ENCODE measurements at regions not wholly inside any gene's neighbourhood (a gene's known extent, or its start where the extent isn't known, plus 50 kb on each side); places are given as distances from the start of the nearest gene placed in this dataset.

- H3K27me3 ChIP-seq = no peaks in the 10 kb centered on the region
- peak in 1 of 2 donors; percentile 56 for DNase-seq (ENCODE audit: low spot score in 2 of 2)
Observed at GRCh38 chr12:19726592-19726991, 287.3 kb downstream of the AEBP2 start.

GRCh38 chr12:19737019-19737418 is 297.7 kb downstream of the AEBP2 start:
- no peak overlapping the region for H3K4me3 ChIP-seq
- TF ChIP-seq EP300 (IDR thresholded peaks at IDR 0.05) (no peak), POLR2AphosphoS5 (IDR thresholded peaks at IDR 0.05) (no peak), POLR2A (IDR thresholded peaks at IDR 0.05) (no peak), CTCF (IDR thresholded peaks at IDR 0.05) (no peak)
- DNase-seq (ENCODE audit: low spot score in 2 of 2) = no peak
- H3K4me1 ChIP-seq = no peaks in the 10 kb centered on the region
- no peaks in the 10 kb centered on the region for H3K27me3 ChIP-seq
- no peaks in the 10 kb centered on the region for H3K9me3 ChIP-seq
- no peaks in the 10 kb centered on the region for H3K36me3 ChIP-seq
- H3K27ac ChIP-seq = no peak overlapping the region

More at GRCh38 chr12:19726592-19726991, 287.3 kb downstream of the AEBP2 start:
- Histone ChIP-seq H3K36me3 (no peaks in the 10 kb centered on the region), H3K4me3 (no peak overlapping the region), H3K9me3 (no peaks in the 10 kb centered on the region), H3K27ac (no peak overlapping the region), H3K4me1 (no peaks in the 10 kb centered on the region)
- no peak for TF ChIP-seq CTCF (IDR thresholded peaks at IDR 0.05)
- TF ChIP-seq POLR2A (IDR thresholded peaks at IDR 0.05) = no peak
- no peak for TF ChIP-seq POLR2AphosphoS5 (IDR thresholded peaks at IDR 0.05)
- TF ChIP-seq EP300 (IDR thresholded peaks at IDR 0.05) = no peak
- WGBS = no CpG with 5 or more reads among the region's 6 CpGs

- no peak overlapping the region for H3K27ac ChIP-seq
- no peaks in the 10 kb centered on the region for H3K9me3 ChIP-seq
- no peak for DNase-seq (ENCODE audit: low spot score in 2 of 2)
- TF ChIP-seq POLR2A (IDR thresholded peaks at IDR 0.05) (no peak), CTCF (IDR thresholded peaks at IDR 0.05) (peak in 1 of 2 donors; percentile 32)
- 60% methylated on average over 3 of the region's 3 CpGs for WGBS
- no peaks in the 10 kb centered on the region for H3K36me3 ChIP-seq
- no peaks in the 10 kb centered on the region for H3K27me3 ChIP-seq
- H3K4me3 ChIP-seq = no peak overlapping the region
- no peaks in the 10 kb centered on the region for H3K4me1 ChIP-seq
Observed at GRCh38 chr12:19739195-19739776, 300.0 kb downstream of the AEBP2 start.

GRCh38 chr12:19740472-19741131 is 301.3 kb downstream of the AEBP2 start:
- Histone ChIP-seq H3K4me3 (no peak overlapping the region), H3K36me3 (no peaks in the 10 kb centered on the region), H3K27ac (no peak overlapping the region), H3K4me1 (no peaks in the 10 kb centered on the region), H3K27me3 (no peaks in the 10 kb centered on the region), H3K9me3 (no peaks in the 10 kb centered on the region)
- no peak for TF ChIP-seq POLR2A (IDR thresholded peaks at IDR 0.05)
- no peak for TF ChIP-seq EP300 (IDR thresholded peaks at IDR 0.05)
- TF ChIP-seq POLR2AphosphoS5 (IDR thresholded peaks at IDR 0.05) = no peak
- DNase-seq (ENCODE audit: low spot score in 2 of 2) = no peak
- WGBS = 71% methylated on average over 7 of the region's 7 CpGs

GRCh38 chr12:19741132-19741489 is 301.8 kb downstream of the AEBP2 start:
- no peak for DNase-seq (ENCODE audit: low spot score in 2 of 2)
- Histone ChIP-seq H3K36me3 (no peaks in the 10 kb centered on the region), H3K4me3 (no peak overlapping the region), H3K27me3 (no peaks in the 10 kb centered on the region), H3K9me3 (no peaks in the 10 kb centered on the region), H3K27ac (no peak overlapping the region), H3K4me1 (no peaks in the 10 kb centered on the region)
- 74% methylated on average over 3 of the region's 3 CpGs for WGBS
- TF ChIP-seq CTCF (IDR thresholded peaks at IDR 0.05) (no peak), POLR2AphosphoS5 (IDR thresholded peaks at IDR 0.05) (no peak), EP300 (IDR thresholded peaks at IDR 0.05) (no peak), POLR2A (IDR thresholded peaks at IDR 0.05) (no peak)

Data from suprapubic skin (tissue), 4 donors.